H54 (cell line): ENCODE measurements at regions not wholly inside any gene's neighbourhood (a gene's known extent, or its start where the extent isn't known, plus 50 kb on each side); places are given as distances from the start of the nearest gene placed in this dataset.

Experiments used
- DNase-seq: peaks from one replicate; pipeline ENCODE4 v3.0.0; 2011; ENCODE audit warnings: low spot score, mixed read lengths; ENCODE audit not compliant: insufficient read length
- FAIRE-seq: peaks from 3 replicates; lab custom pipeline; 2011; peaks lifted over from hg19 to GRCh38; lab: Jason Lieb, UNC
- POLR2A ChIP-seq: IDR thresholded peaks from 2 replicates; pipeline ENCODE4 v1.6.1; 2011; ENCODE audit warnings: low read depth, mild to moderate bottlenecking, low read length

DNA sequence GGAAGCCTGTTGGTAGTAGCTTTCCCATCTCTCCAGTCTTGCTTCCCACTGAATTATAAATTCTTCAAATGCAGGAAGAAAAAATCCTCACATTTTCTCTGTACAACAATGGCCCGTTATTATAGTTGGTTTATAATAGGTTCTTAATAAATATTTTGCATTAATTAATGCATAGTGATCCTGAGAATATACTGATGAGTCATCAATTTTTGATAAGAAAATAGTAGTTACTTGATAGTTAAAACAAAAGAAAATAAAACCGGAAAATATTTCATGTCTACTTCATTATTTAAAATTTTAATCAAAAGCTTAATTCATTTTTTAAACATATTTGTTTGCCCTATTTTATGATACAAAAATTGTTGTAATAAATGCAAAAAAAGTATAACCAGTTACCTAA, 762.6 kb downstream of the BRINP1 start:
- DNase-seq (no peak), FAIRE-seq (no peak)
- no peak for TF ChIP-seq POLR2A

DNA sequence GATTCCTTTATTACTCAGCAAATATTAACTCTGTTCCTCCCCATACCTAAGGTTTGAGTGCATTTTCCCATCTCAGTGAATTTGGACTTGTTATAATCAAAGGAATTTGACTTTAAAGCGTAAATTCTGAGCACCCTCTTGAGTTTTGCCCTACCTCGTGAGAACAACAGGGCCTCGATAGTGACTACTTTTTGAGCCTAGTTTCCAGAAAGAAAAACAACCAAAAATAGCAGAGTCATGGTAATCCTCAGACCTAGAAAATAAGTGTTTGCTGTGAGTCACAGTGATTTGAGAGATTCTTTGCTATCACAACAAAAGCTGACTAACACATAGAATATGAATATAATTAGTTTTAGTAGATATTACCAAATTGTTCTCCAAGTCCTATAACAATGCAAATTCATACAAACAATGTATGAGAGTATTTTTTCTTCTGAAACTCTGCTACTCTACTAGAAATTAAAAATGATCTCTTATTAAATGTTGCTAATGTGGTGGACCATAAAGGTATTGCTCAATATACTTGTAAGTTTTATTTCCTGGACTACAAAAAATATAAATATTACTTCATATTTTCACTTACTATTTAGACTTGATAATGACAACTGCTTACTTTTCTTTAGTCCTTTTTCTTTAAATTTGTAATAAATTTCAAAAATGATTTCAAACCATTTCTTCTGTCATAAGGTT, 759.7 kb downstream of the BRINP1 start:
- peak; percentile 17 for DNase-seq
- no peak for TF ChIP-seq POLR2A
- peak; percentile 99 for FAIRE-seq

DNA sequence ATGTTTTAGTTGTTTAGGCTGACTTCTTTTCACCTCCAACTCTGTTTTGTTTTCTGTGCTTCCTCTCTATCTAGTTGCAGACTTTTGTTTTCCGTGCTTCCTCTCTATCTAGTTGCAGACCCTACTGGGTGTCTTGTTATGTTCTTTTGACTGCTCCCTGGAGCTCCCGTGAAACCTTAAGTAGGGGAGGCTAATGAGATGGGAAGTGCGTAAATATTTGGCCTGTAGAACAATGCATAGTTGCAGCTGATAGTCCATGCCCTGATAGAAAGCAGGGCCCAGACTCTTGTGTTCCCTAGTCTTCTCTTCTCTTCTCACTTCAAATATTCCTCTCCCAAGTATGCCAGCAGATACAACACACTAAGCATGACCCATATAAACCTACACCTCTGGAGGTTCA, 757.0 kb downstream of the BRINP1 start:
- no peak for TF ChIP-seq POLR2A
- DNase-seq (no peak), FAIRE-seq (peak; percentile 82)

DNA sequence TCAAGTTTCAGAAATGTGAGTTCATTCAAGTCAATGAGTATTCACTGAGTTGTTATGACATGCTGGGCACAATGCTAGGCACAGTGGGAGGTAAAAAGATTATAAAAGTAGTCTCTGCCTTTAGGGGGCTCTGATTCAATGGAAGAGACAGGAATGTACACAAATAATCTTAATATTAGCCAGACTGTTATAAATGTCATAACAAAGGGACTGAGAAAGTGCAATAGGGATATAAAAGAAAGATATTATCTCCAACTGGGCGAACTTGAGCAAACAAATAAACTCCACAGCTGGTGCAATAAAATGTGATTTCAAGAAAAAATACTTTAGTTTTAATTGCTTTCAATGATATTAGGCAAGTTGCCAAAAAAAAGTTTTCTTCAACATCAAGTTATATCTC, 755.2 kb downstream of the BRINP1 start:
- FAIRE-seq (no peak), DNase-seq (no peak)

DNA sequence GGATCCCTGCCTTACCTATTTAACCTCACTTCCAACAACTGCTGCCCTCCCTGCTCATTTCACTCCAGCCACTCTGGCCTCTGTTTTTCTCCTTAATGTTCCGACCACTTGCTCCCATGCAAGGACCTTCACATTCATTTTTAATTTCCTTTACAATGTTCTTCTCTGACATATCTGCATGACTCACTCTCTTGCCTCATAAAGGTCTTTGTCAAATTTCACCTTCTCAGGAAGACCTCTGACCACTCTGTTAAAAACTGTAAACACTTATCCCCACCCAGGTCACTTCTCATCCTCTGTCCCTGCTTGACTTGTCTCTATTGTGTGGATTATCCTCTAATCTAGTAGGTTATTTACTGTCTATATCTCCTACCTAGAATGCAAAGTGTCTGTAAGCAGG, 751.2 kb downstream of the BRINP1 start:
- FAIRE-seq (peak; percentile 90), DNase-seq (no peak)
- no peak for TF ChIP-seq POLR2A

More for the DNA sequence above, 755.2 kb downstream of the BRINP1 start:
- no peak for TF ChIP-seq POLR2A

DNA sequence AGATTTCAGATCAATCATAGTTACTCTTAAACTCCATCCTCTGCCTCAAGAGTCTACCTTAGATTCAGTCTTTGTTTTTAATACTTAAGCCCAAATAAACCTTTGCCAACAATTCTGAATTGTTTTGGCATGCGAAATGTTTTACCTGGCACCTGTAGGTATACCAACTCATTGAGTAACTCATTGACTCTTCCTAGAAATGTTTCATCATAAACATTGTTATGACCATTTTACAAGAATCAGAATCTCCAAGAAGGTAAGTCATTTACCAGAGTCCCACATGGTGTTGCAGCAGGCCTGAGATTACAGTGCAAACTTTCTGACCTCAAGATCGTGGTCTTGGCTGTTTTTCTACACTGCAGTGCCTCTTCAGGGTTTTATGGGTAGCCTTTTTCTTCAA, 750.4 kb downstream of the BRINP1 start:
- DNase-seq: no peak
- no peak for FAIRE-seq
- no peak for TF ChIP-seq POLR2A

DNA sequence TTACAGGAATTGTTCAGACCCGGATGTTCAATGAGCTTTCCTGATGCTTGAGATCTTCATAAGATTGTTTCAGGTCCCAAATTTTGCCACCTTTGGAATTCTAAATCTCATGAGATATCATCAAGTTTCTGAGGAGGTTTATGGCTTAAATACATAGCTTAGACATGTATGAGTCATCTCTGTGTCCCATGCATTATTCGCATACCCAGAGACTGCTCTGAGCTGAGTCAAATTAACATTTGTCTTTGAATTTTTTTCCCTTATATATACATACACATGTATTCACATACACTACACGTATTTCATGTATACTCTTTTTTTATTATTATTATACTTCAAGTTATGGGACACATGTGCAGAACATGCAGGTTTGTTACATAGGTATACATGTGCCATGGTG, 744.6 kb downstream of the BRINP1 start:
- FAIRE-seq (no peak), DNase-seq (no peak)
- TF ChIP-seq POLR2A: no peak

DNA sequence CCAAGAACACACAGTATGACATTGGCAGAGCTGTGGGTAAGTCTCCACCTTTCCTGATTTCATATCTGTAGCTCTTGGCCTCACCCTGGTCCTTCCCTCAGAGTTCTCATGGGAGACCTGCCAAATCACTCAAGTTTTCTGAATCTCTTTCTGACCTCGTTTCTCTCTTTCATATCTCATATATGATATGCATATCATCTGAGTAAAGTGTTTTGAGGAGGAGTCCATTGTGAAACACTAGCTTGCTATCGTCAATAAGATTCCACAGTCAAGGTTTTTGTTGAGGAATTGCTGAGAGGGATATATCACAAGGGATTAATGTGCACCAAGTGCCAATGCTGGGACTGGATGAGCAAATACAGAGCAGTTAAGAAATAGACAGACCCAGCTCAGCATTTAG, 739.2 kb downstream of the BRINP1 start:
- no peak for TF ChIP-seq POLR2A
- FAIRE-seq (peak; percentile 38), DNase-seq (no peak)

DNA sequence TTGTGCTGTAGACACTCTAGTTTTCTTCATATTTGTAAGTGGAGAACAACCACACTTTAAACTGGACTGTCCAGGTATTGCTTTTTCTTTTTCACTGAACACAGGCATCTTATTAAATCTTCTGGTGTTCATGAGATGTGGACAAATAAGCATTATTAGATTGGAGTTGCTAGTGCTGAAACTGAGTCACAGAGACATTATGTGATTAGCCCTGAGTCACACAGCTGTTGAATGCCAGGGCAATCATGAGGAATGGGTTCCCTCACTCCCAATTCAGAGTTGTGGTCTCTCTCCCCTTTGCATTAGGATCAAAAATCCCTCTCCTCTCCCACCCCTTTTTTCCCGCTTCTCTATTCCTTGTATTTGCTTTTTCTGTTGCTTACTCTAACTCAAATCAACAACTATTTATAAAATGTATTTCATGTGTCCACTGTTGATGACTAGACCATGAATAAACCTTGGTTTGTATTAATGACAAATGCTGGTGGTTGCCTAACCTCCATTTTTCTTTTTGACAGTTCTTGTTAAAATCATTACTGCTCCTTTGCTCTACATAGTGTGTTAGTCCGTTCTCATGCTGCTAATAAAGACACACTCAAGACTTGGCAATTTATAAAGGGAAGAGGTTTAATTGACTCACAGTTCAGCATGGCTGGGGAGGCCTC, 738.2 kb downstream of the BRINP1 start:
- no peak for TF ChIP-seq POLR2A
- FAIRE-seq (peak; percentile 78), DNase-seq (no peak)

DNA sequence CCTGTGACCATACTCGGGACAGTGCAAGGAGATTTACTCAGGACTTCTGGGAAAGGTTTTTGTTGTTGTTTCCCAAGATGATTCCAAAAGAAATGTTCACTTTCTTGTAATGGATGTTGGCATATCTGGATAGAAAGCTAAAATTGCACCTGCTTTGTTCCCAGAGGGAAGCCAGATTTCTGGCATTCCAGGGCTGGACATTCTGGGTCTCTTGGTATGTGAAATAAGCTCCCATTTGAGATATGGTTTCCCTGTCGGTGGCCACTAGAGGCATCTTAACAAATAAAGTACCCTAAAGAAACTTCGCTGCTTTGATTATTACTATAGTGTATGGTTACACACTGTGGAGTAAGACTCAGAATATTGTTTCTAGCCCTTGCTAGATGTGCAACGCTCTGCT, 737.3 kb downstream of the BRINP1 start:
- no peak for TF ChIP-seq POLR2A
- FAIRE-seq: no peak
- DNase-seq: no peak

DNA sequence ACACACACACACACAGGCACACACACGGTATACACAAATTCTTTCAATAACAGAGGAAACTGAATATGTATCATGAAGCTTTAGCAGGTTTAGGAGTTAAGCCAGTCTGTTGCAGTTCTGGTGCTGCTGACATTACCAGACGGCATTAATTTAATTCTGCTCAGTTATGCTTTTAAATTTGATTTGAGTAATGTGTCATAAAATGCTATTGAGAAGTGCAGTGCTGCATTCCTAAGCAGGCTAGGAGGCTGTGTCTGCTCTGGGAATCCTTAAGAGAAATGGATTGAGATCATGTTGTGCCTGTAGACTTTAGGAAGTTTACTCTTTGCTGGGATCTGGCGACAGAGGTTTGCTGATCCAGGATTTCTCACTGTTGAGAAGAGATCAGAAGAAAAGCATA, 733.8 kb downstream of the BRINP1 start:
- FAIRE-seq (peak; percentile 64), DNase-seq (no peak)
- no peak for TF ChIP-seq POLR2A

DNA sequence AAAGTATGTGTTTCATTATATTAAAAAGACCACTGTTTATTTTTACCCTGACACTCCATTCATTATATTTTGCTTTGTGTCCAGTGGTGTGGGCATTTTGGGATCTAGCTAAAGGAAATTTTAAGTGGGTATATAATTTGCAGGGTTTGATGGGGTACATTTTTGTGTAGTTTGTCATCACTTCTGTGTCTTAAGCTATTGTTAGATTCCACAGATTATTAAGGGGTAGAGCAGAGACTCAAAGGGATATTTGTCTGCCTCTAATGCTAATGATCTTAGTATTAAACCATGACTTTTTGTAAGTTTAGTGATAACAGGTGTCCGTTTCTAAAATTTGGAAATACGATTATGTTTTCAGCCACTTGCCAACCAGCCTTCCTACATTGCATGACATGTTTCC, 731.6 kb downstream of the BRINP1 start:
- TF ChIP-seq POLR2A: no peak
- FAIRE-seq (peak; percentile 66), DNase-seq (no peak)

DNA sequence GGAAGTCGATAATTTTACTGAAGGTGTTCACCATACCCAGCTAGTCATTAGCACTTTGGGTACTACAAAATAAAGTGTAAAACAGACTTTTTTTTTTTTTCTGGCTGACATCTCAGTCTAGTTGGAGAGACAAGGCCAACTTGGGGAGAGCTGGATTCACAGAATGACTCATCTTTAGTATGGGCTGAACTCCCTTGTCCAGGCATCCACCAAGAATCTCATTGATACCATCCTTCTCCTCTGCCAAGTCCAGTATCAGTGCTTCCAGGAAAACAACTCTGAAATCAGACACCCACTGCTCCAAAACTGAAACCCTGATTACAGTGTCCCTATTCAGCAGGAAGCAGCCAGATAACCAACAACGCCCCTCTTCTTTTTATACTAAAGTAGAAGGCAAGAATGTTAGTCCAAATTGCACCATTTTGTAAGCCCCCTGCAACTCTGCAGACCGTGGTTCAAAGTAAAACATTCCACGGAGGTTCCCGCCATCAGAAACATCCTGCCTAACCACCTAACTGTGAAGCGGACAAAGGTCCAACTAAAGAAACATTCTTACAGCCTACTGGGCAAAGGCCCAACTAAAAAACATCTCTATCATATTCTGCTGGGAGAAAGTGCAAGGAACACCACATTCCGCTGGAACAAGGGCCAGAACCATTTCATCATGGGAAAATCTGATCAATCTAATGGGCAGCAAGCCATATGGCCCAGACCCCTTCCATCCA, 728.2 kb downstream of the BRINP1 start:
- DNase-seq (peak; percentile 35), FAIRE-seq (peak; percentile 100)
- TF ChIP-seq POLR2A: no peak

DNA sequence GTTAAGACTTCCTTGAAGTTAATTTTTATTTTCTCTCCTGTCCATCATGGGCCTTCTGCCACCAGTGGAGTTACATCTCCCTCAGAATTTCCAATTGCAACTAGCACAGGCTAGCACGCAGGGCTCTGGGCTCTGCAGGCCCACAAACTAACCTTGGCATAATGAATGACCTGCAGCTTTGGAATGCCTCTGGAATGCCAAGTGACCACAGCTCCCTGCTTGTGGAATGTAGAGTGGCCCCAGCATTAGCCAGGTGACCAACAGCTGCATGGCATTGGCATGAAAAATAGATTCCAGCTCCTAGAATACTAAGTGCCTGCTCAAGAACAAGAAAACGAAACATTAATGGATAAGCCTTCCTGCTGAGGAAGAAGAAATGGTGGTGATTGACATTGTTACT, 726.1 kb downstream of the BRINP1 start:
- TF ChIP-seq POLR2A: no peak
- FAIRE-seq (peak; percentile 100), DNase-seq (peak; percentile 77)
